Esophagus muscularis mucosa (tissue), 4 donors: ENCODE measurements at regions not wholly inside any gene's neighbourhood (a gene's known extent, or its start where the extent isn't known, plus 50 kb on each side); places are given as distances from the start of the nearest gene placed in this dataset.

ENCODE experiments used
- DNase-seq: peaks from one replicate; pipeline ENCODE4 v3.0.0-alpha.2; 2017; ENCODE audit errors: extremely low spot score
- H3K27ac ChIP-seq, 4 donors: fragments of 200-600 bp; sonication (generic); replicated peaks in 1 of 4; 1 replicate in 3 of 4; 2 replicates in 1 of 4; pipeline ENCODE4 v1.5.1; 2016 to 2019; ENCODE audit warnings: mild to moderate bottlenecking in 1 of 4
- H3K27me3 ChIP-seq, 4 donors: fragments of 200-600 bp; sonication (generic); one replicate each; pipeline versions ENCODE4 v1.5.1 to v1.6.0; 2016 to 2019
- H3K36me3 ChIP-seq, 4 donors: fragments of 200-600 bp; sonication (generic); one replicate each; pipeline ENCODE4 v1.5.1; 2016 to 2019
- H3K4me1 ChIP-seq, 4 donors: fragments of 200-600 bp; sonication (generic); one replicate each; pipeline ENCODE4 v1.5.1; 2016 to 2019
- H3K4me3 ChIP-seq, 4 donors: fragments of 200-600 bp; sonication (generic); 1 replicate in 2 of 4; 2 replicates in 2 of 4; pipeline ENCODE4 v1.5.1; 2016 to 2019; ENCODE audit warnings: mild to moderate bottlenecking in 4 of 4, moderate library complexity in 1 of 4
- H3K9me3 ChIP-seq, 4 donors: fragments of 200-600 bp; sonication (generic); 1 replicate in 3 of 4; 2 replicates in 1 of 4; pipeline ENCODE4 v1.5.1; 2016 to 2019
- CTCF ChIP-seq, 3 experiments: fragments of 200-600 bp in 2 of 3; fragments of 450-650 bp in 1 of 3; sonication (generic) in 2 of 3; IDR thresholded peaks; one replicate each; pipeline ENCODE4 v1.5.1; 2017 to 2019; ENCODE audit warnings: antibody characterized with exemption in 3 of 3, mild to moderate bottlenecking in 2 of 3, moderate library complexity in 1 of 3
- EP300 ChIP-seq: sonication (generic); formaldehyde crosslinking; IDR thresholded peaks from one replicate; pipeline ENCODE4 v1.6.1; 2017; ENCODE audit warnings: antibody characterized with exemption
- POLR2A ChIP-seq: fragments of 450-650 bp; IDR thresholded peaks from one replicate; pipeline ENCODE4 v1.6.1; 2017; ENCODE audit warnings: antibody characterized with exemption, moderate library complexity, mild to moderate bottlenecking, low read depth
- POLR2AphosphoS5 ChIP-seq, 2 donors: sonication (generic); formaldehyde crosslinking; IDR thresholded peaks; one replicate each; pipeline ENCODE4 v1.6.1; 2017; ENCODE audit warnings: antibody characterized with exemption in 2 of 2
- WGBS: methylation state at CpG from one replicate; pipeline ENCODE4 v1.1.5; 2018; 5-methylcytosine and 5-hydroxymethylcytosine counted together
- intact Hi-C: fragments of 100-400 bp; cut with DNase I; formaldehyde crosslinking; loops from one replicate; pipeline ENCODE4 v1.15.1; 2023

- Histone ChIP-seq H3K4me1 (peaks cover 0 to 3% (median 0%) of the 10 kb centered on the region in 4 donors), H3K36me3 (no peaks in the 10 kb centered on the region), H3K9me3 (no peaks in the 10 kb centered on the region), H3K4me3 (no peak overlapping the region), H3K27me3 (no peaks in the 10 kb centered on the region), H3K27ac (no peak overlapping the region)
- TF ChIP-seq POLR2A: no peak
- TF ChIP-seq CTCF (IDR thresholded peaks at IDR 0.05): no peak
- no peak for TF ChIP-seq POLR2AphosphoS5 (IDR thresholded peaks at IDR 0.05)
- no peak for TF ChIP-seq EP300
- intact Hi-C loops: no loop called here
- DNase-seq: no peak
- WGBS: 93% methylated on average over 1 of the region's 1 CpG
Observed at GRCh38 chr5:168031614-168032013, 259.8 kb upstream of the WWC1 start.

GRCh38 chr5:168039039-168039438, 252.4 kb upstream of the WWC1 start:
- Histone ChIP-seq H3K9me3 (no peaks in the 10 kb centered on the region), H3K4me1 (no peaks in the 10 kb centered on the region), H3K27ac (no peak overlapping the region), H3K36me3 (no peaks in the 10 kb centered on the region), H3K4me3 (no peak overlapping the region), H3K27me3 (no peaks in the 10 kb centered on the region)
- no peak for DNase-seq
- intact Hi-C loops: no loop called here
- no peak for TF ChIP-seq EP300
- no peak for TF ChIP-seq CTCF (IDR thresholded peaks at IDR 0.05)
- no peak for TF ChIP-seq POLR2AphosphoS5 (IDR thresholded peaks at IDR 0.05)
- TF ChIP-seq POLR2A: no peak
- 81% methylated on average over 13 of the region's 13 CpGs for WGBS

- TF ChIP-seq POLR2A: no peak
- no peak for TF ChIP-seq POLR2AphosphoS5 (IDR thresholded peaks at IDR 0.05)
- TF ChIP-seq EP300: no peak
- no peak for TF ChIP-seq CTCF (IDR thresholded peaks at IDR 0.05)
- Histone ChIP-seq H3K4me3 (no peak overlapping the region), H3K36me3 (no peaks in the 10 kb centered on the region), H3K4me1 (no peaks in the 10 kb centered on the region), H3K27ac (no peak overlapping the region), H3K9me3 (no peaks in the 10 kb centered on the region), H3K27me3 (no peaks in the 10 kb centered on the region)
- DNase-seq: no peak
- intact Hi-C loops: no loop called here
- 90% methylated on average over 13 of the region's 13 CpGs for WGBS
Observed at GRCh38 chr5:168039566-168040248, 251.7 kb upstream of the WWC1 start.

- Histone ChIP-seq H3K36me3 (no peaks in the 10 kb centered on the region), H3K9me3 (no peaks in the 10 kb centered on the region), H3K27ac (no peak overlapping the region), H3K27me3 (no peaks in the 10 kb centered on the region), H3K4me3 (no peak overlapping the region), H3K4me1 (no peaks in the 10 kb centered on the region)
- TF ChIP-seq EP300 (no peak), CTCF (IDR thresholded peaks at IDR 0.05) (no peak), POLR2A (no peak), POLR2AphosphoS5 (IDR thresholded peaks at IDR 0.05) (no peak)
- DNase-seq: no peak
- intact Hi-C loops: no loop called here
- WGBS: 76% methylated on average over 2 of the region's 2 CpGs
Observed at GRCh38 chr5:168041583-168041982, 249.9 kb upstream of the WWC1 start.
